HEK293T (cell line): ENCODE measurements at regions not wholly inside any gene's neighbourhood (a gene's known extent, or its start where the extent isn't known, plus 50 kb on each side); places are given as distances from the start of the nearest gene placed in this dataset.
"Not testable (repeated sequence)": the region's sequence is repeated elsewhere in the genome, so short reads cannot be mapped to it uniquely, and the experiment has no call there.

Experiments
- CTCF ChIA-PET: fragments of 350-600 bp; formaldehyde crosslinking; extraction: SDS; loops from one replicate; lab custom pipeline; 2021; ENCODE audit warnings: antibody characterized with exemption, inconsistent platforms; lab: Yijun Ruan, JAX
- POLR2A ChIA-PET: fragments of 350-600 bp; formaldehyde crosslinking; extraction: SDS; loops from one replicate; lab custom pipeline; 2020; ENCODE audit warnings: antibody characterized with exemption, inconsistent platforms; lab: Yijun Ruan, JAX
- DNase-seq: peaks from one replicate; pipeline ENCODE4 v3.0.0; 2012; ENCODE audit warnings: mixed read lengths; ENCODE audit errors: extremely low spot score
- ARNT ChIP-seq: fragments of 450-650 bp; IDR thresholded peaks from 2 replicates; pipeline ENCODE4 v1.6.1; 2017; ENCODE audit warnings: mild to moderate bottlenecking
- BHLHE40 ChIP-seq: fragments of 450-650 bp; IDR thresholded peaks from 2 replicates; pipeline ENCODE4 v1.6.1; 2016; ENCODE audit warnings: mild to moderate bottlenecking, moderate library complexity, borderline replicate concordance
- CTBP1 ChIP-seq: fragments of 450-650 bp; IDR thresholded peaks from 2 replicates; pipeline ENCODE4 v1.6.1; 2016; ENCODE audit warnings: borderline replicate concordance
- ELF4 ChIP-seq: fragments of 450-650 bp; IDR thresholded peaks from 2 replicates; pipeline ENCODE4 v1.6.1; 2017; ENCODE audit warnings: antibody characterized with exemption
- FOXA1 ChIP-seq: fragments of 450-650 bp; IDR thresholded peaks from 2 replicates; pipeline ENCODE4 v1.6.1; 2016; ENCODE audit warnings: mild to moderate bottlenecking
- FOXK2 ChIP-seq: fragments of 450-650 bp; IDR thresholded peaks from 2 replicates; pipeline ENCODE4 v1.6.1; 2016; ENCODE audit warnings: mild to moderate bottlenecking
- FOXM1 ChIP-seq: fragments of 450-650 bp; IDR thresholded peaks from 2 replicates; pipeline ENCODE4 v1.6.1; 2017; ENCODE audit warnings: mild to moderate bottlenecking, borderline replicate concordance
- HDGF ChIP-seq: fragments of 450-650 bp; IDR thresholded peaks from 2 replicates; pipeline ENCODE4 v1.6.1; 2017; ENCODE audit warnings: antibody characterized with exemption, borderline replicate concordance
- L3MBTL2 ChIP-seq: fragments of 450-650 bp; conservative IDR thresholded peaks from 2 replicates; pipeline ENCODE4 v1.6.1; 2016; ENCODE audit warnings: mild to moderate bottlenecking
- LEF1 ChIP-seq: fragments of 450-650 bp; IDR thresholded peaks from 2 replicates; pipeline ENCODE4 v1.6.1; 2017; ENCODE audit warnings: mild to moderate bottlenecking, borderline replicate concordance
- NFRKB ChIP-seq: fragments of 450-650 bp; IDR thresholded peaks from 2 replicates; pipeline ENCODE4 v1.6.1; 2016; ENCODE audit warnings: mild to moderate bottlenecking, moderate library complexity
- SP1 ChIP-seq: fragments of 450-650 bp; IDR thresholded peaks from 2 replicates; pipeline ENCODE4 v1.6.1; 2017
- SUZ12 ChIP-seq: fragments of 450-650 bp; IDR thresholded peaks from 2 replicates; pipeline ENCODE4 v1.6.1; 2016; ENCODE audit warnings: mild to moderate bottlenecking
- TARDBP ChIP-seq: fragments of 450-650 bp; IDR thresholded peaks from 2 replicates; pipeline ENCODE4 v1.6.1; 2016
- ZNF384 ChIP-seq: fragments of 450-650 bp; IDR thresholded peaks from 2 replicates; pipeline ENCODE4 v1.6.1; 2016
- TF ChIP-seq, protein P1 (sequence below): fragments of 450-650 bp; IDR thresholded peaks from 2 replicates; pipeline ENCODE4 v1.6.1; 2016

- no peak for TF ChIP-seq FOXM1
- TF ChIP-seq FOXA1 = no peak
- TF ChIP-seq BHLHE40 = no peak
- TF ChIP-seq, protein P1, sequence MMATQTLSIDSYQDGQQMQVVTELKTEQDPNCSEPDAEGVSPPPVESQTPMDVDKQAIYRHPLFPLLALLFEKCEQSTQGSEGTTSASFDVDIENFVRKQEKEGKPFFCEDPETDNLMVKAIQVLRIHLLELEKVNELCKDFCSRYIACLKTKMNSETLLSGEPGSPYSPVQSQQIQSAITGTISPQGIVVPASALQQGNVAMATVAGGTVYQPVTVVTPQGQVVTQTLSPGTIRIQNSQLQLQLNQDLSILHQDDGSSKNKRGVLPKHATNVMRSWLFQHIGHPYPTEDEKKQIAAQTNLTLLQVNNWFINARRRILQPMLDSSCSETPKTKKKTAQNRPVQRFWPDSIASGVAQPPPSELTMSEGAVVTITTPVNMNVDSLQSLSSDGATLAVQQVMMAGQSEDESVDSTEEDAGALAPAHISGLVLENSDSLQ = no peak
- TF ChIP-seq ARNT = no peak
- no peak for TF ChIP-seq SP1
- no peak for TF ChIP-seq L3MBTL2
- no peak for TF ChIP-seq NFRKB
- no peak for TF ChIP-seq ZNF384
- TF ChIP-seq LEF1 = no peak
- ChIA-PET CTCF (no interaction called here), POLR2A (no interaction called here)
- no peak for DNase-seq
These were observed 193.2 kb upstream of the KLF3 start for GRCh38 chr4:38470735-38471262.

DNA sequence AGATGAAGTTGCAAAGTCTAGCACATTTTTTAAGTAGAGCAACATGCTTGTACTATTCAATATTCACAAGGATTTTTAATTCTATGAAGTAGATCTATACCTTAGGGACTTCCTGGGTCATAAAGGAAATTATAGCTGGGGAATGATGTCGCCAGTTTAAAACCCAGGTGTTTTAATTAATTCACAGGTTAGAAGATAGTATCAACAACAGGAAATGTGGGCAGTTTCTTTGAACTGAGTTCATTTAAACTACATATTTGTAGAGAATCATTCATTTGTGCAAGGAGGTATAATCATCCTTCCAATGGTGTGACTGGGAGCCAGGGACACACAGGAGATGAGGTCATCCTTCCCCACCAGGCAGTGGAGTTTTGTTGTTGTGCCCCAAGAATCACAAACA, 181.3 kb upstream of the KLF3 start:
- TF ChIP-seq L3MBTL2 (no peak), SUZ12 (no peak), ARNT (no peak), LEF1 (no peak), TARDBP (no peak), ZNF384 (no peak), FOXA1 (no peak), FOXK2 (no peak), SP1 (no peak)
- TF ChIP-seq, protein P1 = no peak
- POLR2A ChIA-PET = no interaction called here
- CTCF ChIA-PET = interaction anchor here (0.6 kb wide), 2 partner anchors 45 to 258 kb away, joined by 3 to 5 read pairs; no protein-coding TSS in a partner anchor

DNA sequence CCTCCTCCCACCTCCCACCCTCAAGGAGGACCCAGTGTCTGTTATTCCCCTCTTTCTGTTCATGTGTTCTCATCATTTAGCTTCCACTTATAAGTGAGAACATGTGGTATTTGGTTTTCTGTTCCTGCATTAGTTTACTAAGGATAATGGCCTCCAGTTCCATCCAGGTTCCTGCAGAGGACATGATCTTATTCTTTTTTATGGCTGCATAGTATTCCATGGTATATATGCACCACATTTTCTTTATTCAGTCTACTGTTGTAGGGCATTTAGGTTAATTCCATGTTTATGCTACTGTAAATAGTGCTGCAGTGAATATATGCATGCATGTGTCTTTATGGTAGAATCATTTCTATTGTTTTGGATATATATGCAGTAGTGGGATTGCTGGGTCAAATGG, 180.4 kb upstream of the KLF3 start:
- CTCF ChIA-PET, POLR2A ChIA-PET, DNase-seq: not testable (repeated sequence)

More for the DNA sequence above, 181.3 kb upstream of the KLF3 start:
- no peak for DNase-seq

DNA sequence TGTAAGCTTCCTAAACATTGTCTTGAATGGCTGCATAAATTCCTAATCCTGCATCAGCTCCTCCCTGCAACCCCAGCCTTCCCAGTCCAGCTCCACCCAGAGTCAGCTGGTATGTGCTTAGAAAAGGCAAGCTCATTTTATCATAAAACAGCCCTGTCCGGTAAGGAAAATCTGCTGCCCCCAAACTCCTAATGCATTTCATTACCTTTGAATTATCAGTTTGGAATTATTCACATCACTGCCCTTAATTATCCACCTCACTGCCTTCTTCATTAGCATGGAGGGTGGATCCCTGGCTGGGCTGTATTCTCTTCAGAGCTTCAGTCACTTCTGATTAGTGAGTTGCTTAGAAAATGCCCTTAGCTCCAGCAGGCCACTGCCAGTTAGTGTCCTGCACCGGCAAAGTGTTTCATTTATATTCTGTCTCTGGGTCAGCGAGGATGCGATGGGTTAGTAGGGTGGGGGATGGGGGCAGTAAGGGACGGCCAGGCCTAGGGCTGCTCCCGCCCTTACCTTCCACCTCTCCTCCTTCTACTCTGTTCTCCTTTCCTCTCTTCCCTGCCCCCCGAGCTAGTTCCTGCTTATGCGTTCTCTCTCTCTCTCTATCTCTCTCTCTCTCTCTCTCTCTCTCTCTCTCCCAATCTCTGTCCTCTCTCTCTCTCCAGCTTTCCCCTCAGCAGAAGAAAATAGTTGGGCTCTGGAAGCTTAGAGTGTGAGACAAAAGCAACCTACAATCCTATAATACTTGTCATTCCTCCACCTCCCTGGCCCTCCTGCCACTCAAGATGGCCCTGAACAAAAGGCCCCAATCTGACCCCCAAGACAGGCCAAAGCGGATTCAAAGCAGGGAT, 174.8 kb upstream of the KLF3 start:
- TF ChIP-seq LEF1 = no peak
- no peak for TF ChIP-seq BHLHE40
- no peak for TF ChIP-seq HDGF
- no peak for TF ChIP-seq ZNF384
- DNase-seq = no peak
- ChIA-PET POLR2A (interaction anchor here (1.1 kb wide), 1 partner anchor 174 kb away, joined by 3 read pairs; no protein-coding TSS in a partner anchor), CTCF (no interaction called here)

DNA sequence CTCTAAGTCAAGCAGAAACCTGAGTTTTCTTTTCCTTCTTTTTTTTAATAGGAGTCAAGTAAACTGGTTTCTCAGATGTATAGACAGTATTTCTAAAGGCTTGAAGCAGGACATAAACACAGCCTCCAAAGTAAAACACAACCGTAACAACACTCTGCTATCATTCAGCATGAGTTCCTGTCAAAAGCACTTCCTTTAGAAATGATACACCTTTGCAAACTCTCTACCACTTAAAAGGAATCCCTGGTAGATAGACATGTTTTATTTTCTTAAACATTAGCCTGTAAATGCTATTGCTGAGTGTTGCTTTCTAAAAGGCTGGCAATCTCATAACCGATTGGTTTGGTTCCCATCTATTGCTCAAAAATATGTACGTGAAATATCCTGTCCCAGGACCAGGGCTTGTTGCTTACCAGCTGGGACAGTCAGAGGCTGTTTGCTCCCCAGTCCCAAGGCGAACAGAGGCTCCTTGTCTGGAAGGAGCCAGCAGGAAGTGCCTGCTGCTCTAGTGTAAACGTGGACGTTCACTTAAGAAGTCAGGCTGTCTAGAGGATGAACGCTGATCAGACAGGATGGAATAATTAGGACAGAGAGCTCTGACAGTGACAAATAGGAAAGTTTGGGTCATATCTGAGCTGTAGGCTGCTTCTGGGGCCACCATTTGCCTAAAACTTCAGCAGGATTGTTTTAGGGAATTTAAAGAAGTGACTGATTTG, 173.9 kb upstream of the KLF3 start:
- ChIA-PET CTCF (no interaction called here), POLR2A (no interaction called here)
- DNase-seq = no peak
- TF ChIP-seq BHLHE40 (no peak), NFRKB (no peak), SUZ12 (no peak), LEF1 (no peak), CTBP1 (no peak), FOXM1 (no peak), ELF4 (no peak), ARNT (no peak)

DNA sequence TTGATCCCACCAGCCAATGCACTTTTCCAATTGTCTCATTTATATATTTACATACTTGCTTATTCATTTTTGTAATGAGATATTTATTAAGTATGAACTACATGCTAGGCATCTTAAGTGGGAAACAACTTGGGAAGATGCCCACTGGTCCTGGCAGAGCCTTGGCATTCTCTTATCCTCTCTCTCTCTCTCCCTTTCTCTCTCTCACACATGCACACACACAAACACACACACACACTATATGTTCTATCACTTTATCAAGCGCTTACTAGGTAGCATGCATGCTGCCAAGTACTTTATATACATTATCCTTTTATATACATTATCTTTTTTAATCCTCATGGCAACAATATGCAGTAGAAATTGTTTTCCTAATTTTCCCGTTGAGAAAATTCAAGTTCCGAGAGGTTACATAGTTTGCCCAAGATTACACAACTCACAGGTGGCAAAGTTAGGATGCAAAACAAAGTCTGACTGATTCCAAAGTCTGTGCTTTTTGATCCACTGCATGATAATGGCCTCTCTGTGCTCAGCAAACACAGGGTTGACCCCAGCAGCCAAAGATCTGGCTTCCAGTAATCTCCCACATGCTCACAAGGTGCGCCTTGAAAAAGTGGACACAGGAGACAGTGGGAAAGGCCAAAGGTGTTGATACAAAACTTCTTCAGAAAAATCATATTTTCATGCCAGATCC, 173.1 kb upstream of the KLF3 start:
- no peak for DNase-seq
- CTCF ChIA-PET = no interaction called here
- no peak for TF ChIP-seq FOXM1
- TF ChIP-seq TARDBP = no peak
- no peak for TF ChIP-seq ARNT
- TF ChIP-seq L3MBTL2 = no peak
- no peak for TF ChIP-seq HDGF
- no peak for TF ChIP-seq LEF1
- POLR2A ChIA-PET = no interaction called here

DNA sequence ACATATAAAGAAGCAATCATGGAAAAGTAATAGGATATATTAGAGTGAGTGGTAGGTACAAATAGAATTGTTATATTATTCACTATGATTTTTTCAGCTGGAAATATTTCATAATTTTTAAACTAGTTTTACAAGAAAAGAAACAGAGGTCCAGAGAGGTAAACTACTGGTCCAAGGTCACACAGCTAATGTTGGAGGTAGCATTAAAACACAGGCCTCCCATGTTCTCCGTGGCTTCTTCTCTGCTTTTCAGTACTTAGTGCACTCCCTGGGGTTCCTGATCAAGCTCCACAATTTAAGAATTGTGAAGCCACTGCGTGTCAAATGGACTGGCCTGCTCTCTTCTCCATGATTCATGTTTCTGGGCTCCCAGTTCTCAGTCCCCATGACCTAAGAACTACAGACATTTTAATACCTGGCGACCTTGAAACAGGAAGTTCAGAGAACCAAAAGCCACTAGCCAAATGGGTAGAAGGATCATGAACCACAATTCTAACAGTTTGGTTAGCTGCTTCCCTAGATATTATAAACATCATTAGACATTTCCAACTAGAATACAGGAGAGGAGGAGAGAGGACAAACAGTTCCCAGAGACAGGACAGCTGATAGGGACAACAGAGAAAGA, 172.0 kb upstream of the KLF3 start:
- DNase-seq = no peak
- CTCF ChIA-PET = no interaction called here
- POLR2A ChIA-PET = no interaction called here
- no peak for TF ChIP-seq HDGF
- TF ChIP-seq FOXA1 = no peak
